GM18951 (cell line): ENCODE measurements at regions not wholly inside any gene's neighbourhood (a gene's known extent, or its start where the extent isn't known, plus 50 kb on each side); places are given as distances from the start of the nearest gene placed in this dataset.

Source experiments
- POLR2A ChIP-seq: IDR thresholded peaks from 4 replicates; pipeline ENCODE4 v1.6.1; 2011; ENCODE audit warnings: mild to moderate bottlenecking; ENCODE audit not compliant: insufficient read length, insufficient read depth; ENCODE audit errors: extremely low read depth
- in situ Hi-C: fragments of 300-500 bp; cut with MboI; formaldehyde crosslinking; loops from one replicate; pipeline ENCODE4 v1.12.0; 2022; ENCODE audit warnings: low sequenced_read_pairs, mixed read lengths, inconsistent platforms; ENCODE audit not compliant: unreplicated experiment

DNA sequence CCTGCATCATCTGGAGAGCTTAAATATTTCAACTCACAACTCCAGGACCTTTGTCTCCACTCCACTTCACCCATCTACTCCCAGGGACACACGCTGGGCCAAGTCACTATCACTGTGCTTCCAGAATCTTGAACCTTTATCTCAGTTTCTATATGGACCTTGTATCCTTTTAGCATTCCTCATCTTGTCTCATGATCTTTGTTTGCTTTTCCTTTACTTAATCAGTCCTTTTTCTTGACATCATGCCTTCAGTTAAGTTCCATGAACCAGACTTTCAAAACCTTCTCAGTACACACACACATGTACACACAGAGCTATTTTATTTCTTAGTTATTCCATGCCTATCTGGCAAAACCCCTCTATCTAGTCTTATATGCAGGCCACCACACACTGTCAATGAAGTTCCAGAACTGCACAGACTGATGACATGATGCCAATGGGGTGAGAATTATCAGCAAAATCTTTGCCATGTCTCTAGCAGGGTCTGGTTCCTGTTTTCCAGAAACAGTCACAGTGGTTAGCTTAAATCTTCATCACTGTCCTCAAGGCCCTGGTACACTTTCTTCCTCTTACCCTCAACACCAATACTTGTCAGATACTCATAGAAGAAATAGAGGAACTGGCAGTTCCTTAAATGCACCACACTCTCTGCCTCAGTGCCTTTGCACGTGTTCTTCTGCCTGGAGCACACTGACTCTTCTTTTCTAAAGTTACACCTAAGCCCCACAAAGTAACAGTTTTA, 77.6 kb upstream of the STARD13 start:
- TF ChIP-seq POLR2A, result no peak
- in situ Hi-C loops, result no loop called here

DNA sequence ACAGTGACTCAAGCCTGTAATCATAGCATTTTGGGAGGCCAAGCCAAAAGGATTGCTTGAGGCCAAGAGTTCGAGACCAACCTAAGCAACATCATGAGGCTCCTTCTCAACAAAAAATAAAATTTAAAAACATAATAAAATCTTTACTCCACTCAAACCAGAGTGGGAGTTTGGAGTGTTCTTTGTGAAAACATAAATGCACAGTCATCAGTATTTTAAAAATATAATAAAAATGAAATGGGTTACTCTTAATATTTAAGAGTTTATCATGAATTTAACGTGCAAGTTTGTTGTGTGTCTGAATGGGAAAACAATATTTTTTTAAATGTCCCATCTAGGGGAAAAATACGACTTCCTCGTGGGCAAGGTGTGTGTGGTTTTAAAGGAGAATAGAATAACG, 78.6 kb upstream of the STARD13 start:
- in situ Hi-C loops, result no loop called here

DNA sequence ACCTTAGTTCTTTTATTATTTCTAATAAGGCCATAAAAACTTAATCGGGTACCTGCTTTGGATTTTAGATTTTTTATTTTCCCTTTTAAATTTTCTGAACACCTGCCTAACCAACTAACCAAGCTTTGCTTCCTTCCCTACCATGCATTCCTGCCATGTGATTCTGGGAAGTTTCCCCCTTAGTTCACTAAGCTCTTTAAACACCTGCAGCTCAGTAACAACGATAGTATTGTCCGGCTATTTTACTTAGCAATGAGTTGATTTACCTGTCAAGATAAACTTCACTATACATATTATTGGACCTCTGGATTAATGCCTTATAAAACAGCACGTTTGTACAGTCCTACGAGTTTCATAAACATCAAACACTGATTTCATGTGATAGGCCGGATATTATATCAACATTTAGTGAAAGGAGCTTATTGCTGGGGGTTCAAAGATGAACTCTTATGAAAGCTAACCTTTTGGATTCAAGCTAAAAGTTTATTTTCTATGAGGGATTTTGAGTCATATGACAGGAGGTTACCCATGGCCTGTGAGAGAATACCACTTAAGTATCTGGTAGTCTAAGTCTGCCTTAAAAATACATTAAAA, 81.0 kb upstream of the STARD13 start:
- no peak for TF ChIP-seq POLR2A
- in situ Hi-C loops, result no loop called here

More for the DNA sequence above, 78.6 kb upstream of the STARD13 start:
- no peak for TF ChIP-seq POLR2A

DNA sequence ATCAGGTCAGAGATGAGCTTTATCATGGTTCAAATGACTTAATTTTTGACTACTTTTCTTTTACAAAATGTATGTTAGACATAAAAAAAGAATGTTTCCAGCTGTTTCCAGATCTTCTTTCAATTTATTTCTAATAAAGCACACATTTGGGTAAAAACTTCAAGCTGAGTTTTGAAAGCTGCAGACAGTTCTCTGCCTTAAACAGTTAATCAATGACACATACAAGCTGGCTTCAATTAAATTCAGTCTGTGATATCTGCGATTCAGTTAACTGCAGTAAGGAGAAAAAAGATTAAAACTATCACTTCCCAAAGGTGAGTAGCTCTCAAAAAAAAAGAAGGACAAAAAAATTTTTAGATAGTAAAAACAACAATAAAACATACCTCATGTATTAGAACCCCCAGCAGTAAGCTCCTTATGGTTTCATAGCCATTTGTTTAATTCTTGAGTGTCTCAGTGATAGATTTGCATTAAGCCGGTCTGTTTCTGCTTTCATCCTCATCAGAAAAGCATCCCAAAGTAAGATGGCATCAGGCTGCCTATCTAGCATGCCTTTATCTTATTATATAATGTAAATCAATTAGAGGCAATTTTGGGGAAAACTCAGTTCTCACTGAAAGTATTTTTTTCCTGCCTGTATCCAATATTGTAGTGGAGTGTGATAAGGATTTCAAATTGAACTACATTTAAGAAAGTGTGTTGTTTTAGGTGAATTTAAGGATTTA, 81.8 kb upstream of the STARD13 start:
- in situ Hi-C loops, result no loop called here

DNA sequence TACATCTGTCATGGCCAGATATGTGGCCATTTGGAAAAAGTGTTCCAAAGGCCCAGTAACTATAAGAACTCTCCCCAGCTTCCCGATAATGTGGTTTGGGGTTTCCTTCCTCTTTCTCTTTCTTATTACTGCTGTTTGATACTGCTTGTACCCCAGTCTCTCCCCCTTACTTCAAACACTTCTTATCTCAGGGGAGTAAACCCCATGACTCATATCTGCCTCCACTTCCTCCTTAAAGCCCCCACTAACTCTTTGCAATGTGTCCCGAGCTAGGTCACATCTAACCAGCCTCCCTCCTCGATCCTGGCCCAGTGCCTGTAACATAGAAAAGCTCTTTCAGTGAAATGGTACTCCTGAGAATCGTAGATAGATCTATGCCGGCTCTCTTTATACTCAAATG, 82.4 kb upstream of the STARD13 start:
- TF ChIP-seq POLR2A, result no peak
- in situ Hi-C loops, result no loop called here

More for the DNA sequence above, 81.8 kb upstream of the STARD13 start:
- TF ChIP-seq POLR2A, result no peak

DNA sequence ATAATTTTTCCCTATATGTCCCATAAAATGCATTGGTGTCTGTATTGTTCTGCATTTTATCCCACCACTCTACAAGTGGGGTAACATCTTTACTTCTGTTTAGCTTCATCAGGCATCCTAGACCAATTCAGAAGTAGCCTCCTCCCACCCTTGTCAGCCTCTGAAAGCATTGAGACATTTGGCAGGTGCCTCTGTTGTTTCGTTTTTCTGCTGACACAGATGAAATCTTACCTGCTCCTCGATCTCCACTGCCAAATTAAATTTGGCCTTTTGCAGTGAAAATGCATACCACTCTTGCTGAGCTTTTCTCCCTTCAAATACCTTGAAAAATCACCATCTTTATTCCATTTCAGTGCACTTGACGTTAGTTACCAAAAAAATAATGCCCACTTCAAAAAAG, 83.5 kb upstream of the STARD13 start:
- no peak for TF ChIP-seq POLR2A
- in situ Hi-C loops, result no loop called here

DNA sequence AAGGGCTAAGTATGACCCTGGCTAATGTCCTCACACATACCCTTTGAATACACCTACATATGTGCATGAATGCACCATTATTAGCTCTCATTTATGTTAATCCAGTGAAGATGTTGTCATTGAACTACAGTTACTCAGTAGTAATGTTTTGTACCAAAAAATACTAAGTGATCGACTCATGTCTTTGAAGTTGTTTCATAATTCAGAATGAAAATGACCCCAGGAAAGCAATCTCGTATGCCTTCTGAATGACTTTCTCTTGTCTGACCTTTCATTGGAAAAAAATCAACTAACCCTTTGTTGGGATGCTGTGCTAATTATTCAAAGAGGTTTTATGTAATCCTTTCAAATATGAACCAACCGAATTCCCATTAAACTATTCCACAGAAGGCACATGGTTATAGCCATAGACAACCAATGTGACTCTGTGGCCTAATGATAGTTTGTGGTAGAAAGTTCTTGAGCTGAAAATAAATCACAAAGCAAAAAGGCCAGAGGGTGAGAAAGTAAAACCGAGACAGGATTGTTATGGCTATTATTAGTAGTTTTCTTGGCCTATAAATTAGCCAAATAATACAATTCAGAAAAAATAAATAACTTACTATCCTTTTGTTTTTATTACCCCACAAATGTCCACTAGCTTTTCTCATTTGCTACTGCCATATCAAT, 86.8 kb upstream of the STARD13 start:
- TF ChIP-seq POLR2A, result no peak
- in situ Hi-C loops, result no loop called here

DNA sequence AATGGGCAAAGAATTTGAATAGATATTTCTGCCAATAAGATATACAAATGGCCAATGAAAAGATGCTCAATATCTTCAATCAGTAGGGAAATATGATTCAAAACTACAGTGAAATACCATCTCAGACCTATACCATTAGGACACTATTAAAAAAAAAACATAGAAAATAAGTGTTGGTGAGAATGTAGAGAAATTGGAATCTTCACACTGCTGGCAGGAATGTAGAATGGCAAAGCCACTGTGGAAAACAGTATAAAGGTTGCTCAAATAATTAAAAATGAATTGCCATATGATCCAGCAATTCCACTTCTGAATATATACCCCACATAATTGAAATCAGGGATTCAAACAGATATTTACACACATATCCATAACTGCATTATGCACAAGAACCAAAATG, 88.1 kb upstream of the STARD13 start:
- in situ Hi-C loops, result no loop called here

DNA sequence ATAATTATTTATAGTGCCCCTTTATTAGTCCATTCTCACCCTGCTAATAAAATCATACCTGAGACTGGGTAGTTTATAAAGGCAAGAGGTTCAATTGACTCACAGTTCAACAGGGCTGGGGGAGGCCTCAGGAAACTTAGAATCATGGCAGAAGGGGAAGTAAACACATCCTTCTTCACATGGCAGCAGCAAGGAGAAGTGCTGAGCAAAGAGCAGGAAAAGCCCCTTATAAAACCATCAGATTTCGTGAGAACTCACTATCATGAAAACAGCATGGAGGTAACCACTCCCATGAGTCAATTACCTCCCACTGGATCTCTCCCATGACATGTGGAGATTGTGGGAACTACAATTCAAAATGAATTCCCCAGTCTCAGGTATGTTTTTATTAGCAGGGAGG, 89.9 kb upstream of the STARD13 start:
- TF ChIP-seq POLR2A, result no peak
- in situ Hi-C loops, result no loop called here

More for the DNA sequence above, 88.1 kb upstream of the STARD13 start:
- TF ChIP-seq POLR2A, result no peak

DNA sequence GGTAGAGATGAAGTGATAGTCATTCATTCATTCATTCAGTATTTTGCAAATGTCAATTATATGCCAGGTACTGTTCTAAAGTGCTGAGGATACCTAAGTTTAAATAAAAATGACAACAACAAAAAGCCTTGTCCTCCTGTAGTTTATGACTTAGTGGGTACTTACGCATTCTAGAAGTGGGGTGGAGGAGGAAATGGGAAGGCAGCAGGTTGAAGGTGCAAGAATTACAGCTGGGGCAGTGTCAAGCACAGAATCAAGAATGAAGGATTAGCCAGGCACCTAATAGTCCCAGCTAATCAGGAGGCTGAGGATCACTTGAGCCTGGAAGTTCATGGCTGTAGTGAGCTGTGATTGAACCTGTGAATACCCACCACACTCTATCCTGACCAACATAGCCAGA, 90.7 kb upstream of the STARD13 start:
- in situ Hi-C loops, result no loop called here
- TF ChIP-seq POLR2A, result no peak

DNA sequence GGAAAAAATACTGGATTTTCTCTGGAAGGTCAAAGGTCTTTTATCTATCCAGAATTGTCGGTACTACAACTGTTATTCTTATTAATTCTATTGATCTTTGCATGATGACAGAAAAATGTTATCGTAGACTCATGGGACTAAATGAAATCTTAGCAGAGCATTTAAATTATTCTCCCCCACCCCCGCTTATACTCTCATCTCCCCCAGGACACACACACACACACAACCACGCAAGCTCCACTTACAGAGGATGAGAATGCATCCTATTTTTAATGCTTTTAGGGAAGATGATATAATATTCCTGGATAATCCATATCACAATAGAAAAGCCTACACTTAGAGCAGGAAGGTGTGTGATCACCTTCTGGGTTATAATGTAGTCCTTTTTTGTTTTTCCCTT, 91.9 kb upstream of the STARD13 start:
- TF ChIP-seq POLR2A, result no peak
- in situ Hi-C loops, result no loop called here

DNA sequence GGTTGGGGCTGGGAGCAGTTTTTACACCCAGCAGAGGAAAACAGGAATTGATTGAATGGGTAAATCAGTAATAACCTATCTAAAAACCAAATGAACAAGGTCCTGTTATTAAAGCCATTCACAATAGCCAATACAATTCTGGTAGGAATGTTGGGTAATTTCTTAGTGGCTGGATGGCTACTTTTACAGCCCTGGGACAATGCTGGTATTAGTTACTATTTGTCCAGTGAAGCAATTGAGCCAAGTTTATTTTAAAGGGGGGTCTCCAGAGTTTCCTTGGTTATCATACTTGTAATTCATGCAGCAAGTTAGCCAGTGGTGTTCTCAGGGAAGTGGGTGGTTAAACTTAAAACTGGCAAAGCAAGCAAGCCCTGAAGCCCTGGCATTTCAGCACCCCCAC, 92.3 kb upstream of the STARD13 start:
- TF ChIP-seq POLR2A, result no peak
- in situ Hi-C loops, result no loop called here

DNA sequence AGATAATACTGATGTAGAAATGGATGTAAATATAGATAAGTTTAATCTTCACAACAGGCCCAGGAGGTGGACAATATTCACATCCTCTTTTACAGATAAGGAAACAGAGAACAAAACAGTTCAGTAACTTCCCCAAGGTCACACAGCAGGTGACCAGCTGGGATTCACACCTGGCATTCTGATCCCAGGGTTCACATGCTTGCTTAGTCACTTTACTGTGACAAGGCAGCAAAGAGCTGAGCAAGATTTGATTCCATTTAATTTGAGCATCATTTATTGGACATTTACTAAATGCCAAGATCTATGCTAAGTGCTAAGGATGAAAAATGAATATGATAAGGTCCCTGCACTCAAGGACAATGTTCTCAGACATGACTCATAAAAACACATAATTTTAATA, 94.1 kb upstream of the STARD13 start:
- in situ Hi-C loops, result no loop called here
- no peak for TF ChIP-seq POLR2A
